ENCODE measurements at regions not wholly inside any gene's neighbourhood (a gene's known extent, or its start where the extent isn't known, plus 50 kb on each side); places are given as distances from the start of the nearest gene placed in this dataset.
"Not testable (repeated sequence)": the region's sequence is repeated elsewhere in the genome, so short reads cannot be mapped to it uniquely, and the experiment has no call there.

DNA sequence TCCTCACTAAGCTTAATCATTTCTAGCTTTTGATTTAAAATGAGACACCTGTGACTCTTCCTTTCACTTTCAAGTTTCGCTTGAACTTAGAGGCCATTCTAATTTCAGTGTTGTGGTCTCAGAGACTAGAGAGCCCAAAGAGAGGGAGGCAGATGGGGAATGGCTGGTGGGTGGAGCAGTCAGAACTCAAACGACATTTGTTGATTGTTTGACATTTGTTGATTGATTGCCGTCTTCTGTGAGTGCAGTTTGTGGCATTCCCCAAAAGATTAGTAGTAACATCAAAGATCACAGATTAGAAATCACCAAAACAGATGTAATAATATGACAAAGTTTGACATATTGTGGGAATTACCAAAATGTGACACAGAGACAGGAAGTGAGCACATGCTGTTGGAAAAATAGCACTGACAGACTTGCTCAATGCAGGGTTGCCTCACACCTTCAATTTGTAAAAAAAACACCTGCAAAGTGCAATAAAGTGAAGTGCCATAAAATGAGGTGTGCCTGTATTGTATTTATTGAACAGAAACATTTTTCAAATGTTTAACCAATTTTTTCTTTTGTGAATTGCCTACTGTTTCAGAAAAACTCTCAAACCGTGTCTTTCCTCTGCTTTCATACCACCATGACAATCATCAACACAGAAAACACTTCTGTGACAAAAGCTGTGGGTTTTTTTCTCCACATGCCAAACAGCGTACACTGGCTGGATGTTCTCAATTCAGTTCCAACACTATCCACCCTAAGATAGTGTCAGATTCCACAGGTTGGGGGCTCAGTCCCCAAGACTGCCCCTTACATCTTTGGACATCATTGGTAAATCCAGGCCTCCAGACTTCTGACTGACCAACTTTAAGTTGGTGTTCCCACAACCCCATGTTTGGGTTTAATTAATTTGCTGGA is 376.3 kb upstream of the RGS6 start:
- DNase-seq (ENCODE audit: low spot score): no peak
- FAIRE-seq: no peak

DNA sequence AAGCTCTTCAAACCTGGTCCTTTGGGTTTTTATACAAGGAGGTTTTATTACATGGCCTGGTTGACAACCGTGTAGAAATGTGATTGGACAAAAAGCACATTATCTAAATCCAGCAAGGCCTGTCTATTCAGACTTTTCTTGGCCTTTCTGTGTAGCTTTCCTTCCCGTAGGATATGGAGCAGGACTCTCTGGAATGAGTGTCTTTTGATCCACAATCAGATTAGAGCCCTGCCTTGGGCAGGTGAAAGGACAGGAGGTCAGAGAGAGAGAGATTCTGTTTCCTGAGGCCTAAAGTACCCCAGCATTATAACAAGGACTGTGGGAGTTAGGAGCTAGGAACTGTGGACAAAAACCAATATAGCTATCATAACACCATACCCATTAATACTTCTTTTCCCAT is 375.5 kb upstream of the RGS6 start:
- DNase-seq (ENCODE audit: low spot score) (no peak), FAIRE-seq (no peak)

DNA sequence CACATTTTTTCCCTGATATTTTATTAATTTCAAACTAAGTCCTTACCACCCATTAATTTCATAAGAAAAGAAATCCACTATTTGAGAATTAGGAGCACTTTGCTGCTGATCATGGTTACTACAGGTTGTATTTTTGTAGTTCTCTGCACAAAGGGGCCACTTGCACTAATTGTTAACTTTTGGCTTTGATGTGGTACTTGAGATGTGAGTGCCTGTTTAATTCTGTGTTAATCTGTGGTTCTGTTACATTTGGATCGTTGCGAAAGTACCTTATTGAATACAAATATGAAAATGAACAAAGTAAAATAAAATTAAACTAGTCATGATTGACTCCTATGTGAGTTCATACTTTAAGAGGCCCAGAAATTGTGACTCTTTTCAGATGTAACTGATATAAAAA is 374.9 kb upstream of the RGS6 start:
- FAIRE-seq (no peak), DNase-seq (ENCODE audit: low spot score) (no peak)

DNA sequence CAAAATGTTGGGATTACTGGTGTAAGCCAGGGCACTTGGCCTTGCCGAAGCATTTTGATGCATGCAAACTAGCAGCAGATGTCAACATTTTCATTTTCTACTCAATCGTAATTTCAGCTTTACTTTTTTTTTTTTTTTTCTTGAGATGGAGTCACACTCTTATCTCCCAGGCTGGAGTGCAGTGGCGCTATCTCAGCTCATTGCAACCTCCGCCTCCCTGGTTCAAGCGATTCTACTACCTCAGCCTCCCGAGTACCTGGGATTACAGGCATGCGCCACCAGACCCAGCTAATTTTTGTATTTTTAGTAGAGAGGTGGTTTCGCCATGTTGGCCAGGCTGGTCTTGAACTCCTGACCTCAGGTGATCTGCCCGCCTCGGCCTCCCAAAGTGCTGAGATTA is 373.3 kb upstream of the RGS6 start:
- not testable (repeated sequence) for FAIRE-seq; DNase-seq (ENCODE audit: low spot score)

DNA sequence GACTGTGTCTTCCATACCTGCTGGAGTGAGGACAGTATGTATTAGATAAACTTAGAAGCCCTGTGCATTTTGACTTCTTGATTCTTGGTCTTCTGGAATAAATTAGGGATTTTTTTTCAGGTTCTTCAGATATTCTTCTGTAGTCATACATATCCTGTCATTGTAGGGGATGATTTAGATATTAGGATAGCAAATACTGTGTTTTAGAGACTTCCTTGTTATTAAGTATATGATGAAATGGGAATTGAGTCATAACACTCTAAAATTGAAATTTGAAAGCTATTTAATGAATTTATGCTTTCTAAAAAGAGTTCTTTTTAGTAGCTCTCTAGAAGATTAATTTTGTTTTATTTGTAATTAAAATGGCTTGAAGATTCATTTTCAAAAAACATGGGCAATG is 371.5 kb upstream of the RGS6 start:
- FAIRE-seq: no peak

DNA sequence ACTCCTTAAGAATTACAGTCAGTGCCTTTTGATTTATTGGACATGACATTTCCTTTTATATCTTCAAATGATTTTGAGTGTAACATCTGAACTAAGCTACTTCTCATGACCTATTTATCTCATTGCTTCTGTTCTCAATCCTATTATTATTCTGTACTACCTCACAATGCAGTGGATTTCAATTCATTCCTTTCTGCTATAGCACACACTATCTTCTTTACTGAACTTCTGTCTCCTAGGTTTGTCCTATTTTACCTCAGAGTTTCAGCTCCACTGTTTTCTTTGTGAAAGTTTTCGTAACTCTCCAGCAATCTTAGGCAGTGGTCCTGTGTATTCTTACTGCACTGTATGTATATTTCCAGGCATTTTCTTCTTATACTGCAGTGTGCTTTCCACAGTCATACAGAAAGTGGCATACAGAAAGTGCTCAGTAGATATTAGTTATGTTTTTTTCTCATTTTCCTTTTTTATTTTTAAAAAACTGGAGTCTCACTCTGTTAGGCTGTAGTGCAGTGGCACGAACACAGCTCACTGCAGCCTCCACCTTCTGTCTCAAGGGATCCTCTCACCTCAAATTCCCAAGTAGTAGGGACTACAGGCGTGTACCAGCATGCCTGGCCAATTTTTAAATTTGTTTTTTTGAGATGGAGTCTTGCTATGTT is 368.6 kb upstream of the RGS6 start:
- no peak for DNase-seq (ENCODE audit: low spot score)
- no peak for FAIRE-seq

More for the DNA sequence above, 371.5 kb upstream of the RGS6 start:
- no peak for DNase-seq (ENCODE audit: low spot score)

DNA sequence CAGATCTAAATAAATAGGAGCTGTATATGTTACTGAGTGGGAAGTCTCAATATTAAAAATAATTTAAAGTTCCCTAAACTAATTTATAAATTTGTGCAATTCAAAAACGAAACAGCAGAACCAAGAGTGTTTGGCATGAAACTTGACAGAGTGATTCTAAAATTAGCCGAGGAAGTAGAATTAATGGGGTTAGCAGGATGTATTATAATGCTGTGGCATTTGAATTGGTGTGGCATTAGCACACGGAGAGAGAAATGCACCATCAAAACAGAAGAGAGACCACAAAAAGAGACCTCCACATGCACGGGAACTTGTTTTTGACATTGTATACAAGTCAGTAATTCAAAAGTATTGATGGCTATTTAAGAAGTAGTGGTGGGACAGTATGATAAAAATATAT is 366.0 kb upstream of the RGS6 start:
- no peak for DNase-seq (ENCODE audit: low spot score)
- FAIRE-seq: no peak

DNA sequence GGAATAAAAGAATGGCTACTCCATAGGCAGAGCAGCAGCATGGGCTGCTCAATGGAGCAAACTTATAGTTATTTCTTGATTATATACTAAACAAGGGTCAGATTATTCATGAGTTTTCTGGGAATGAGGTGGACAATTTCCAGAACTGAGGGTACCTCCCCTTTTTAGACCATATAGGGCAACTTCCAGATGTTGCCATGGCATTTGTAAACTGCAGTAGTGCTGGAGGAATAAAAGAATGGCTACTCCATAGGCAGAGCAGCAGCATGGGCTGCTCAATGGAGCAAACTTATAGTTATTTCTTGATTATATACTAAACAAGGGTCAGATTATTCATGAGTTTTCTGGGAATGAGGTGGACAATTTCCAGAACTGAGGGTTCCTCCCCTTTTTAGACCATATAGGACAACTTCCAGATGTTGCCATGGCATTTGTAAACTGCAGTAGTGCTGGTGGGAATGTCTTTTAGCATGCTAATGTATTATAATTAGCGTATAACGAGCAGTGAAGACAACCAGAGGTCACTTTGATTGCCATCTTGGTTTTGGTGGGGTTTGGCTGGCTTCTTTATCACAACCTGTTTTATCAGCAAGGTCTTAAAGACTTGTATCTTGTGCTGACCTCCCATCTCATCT is 364.6 kb upstream of the RGS6 start:
- FAIRE-seq; DNase-seq (ENCODE audit: low spot score): not testable (repeated sequence)

DNA sequence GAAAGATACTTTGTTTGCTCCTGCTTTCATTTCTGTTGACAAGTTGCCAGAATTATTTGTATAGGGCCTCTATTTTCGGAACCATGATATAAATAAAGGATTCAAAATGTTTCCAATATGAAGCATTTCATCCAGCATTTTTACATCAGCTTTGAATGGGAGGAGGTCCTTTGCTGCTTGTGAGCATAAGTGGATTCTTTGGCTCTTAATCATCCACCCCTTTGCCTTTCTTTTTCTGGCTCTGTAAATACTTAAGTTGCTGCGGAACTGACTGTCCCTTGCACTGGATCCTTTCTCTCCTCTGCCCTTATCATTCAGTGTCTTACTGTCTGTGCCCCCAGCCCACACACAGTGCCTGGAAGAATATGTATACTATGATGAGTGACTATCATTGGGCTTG is 357.3 kb upstream of the RGS6 start:
- no peak for DNase-seq (ENCODE audit: low spot score)

DNA sequence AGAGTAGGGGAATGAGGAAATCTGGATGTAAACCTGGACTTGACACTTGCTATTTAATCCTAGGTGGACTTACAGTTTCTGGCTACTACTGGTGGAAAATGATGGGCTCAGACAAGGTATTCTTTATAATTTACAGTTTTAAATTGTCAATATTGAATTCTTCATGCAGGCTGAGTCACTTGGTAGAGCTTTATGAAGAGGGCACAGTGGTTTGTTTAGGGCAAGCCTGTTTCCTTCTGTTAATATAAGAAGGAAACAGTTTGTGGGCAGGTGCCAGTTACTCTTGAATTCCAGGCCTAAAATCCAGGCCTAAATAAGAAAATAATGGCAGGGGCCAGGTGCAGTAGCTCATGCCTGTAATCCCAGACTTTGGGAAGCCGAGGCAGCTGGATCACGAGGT is 355.8 kb upstream of the RGS6 start:
- DNase-seq (ENCODE audit: low spot score) (no peak), FAIRE-seq (no peak)

More for the DNA sequence above, 357.3 kb upstream of the RGS6 start:
- no peak for FAIRE-seq

DNA sequence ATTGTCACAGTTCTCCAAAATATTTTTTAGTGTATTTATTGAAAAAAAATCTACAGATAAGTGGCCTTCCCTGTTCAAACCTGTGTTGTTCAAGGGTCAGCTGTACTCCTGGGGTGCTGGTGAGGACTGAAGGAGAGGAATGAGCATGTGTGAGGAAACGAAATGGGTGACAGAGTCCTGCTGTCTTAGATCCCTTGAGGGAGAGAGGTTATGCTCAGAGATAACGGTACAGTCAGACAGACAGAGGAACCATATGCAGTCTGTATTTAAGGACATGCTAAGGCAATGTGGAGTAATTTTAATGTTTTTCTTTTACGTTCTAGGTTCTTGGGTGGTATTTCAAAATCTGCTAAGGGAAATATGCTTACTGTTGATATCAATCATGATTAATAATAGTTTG is 352.9 kb upstream of the RGS6 start:
- FAIRE-seq: no peak

DNA sequence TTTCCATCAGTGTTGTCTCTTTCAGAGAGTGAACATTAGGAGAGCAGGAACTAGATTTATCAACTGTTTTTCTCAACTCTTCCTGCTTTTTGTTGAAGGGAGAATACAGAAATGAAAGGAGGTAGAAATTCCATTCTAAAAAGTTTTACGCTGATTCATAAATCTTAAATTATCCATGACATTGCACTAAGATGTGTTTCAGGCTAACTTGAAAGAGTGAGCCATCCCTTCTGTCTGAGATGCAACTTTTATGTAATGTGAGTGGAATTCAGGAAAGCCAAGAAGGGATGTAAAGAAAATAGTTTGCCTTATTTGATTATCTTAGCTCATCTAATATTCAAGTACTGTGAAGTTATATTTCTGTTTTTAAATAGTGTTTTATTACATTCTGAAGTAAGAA is 349.5 kb upstream of the RGS6 start:
- FAIRE-seq (no peak), DNase-seq (ENCODE audit: low spot score) (no peak)

More for the DNA sequence above, 352.9 kb upstream of the RGS6 start:
- no peak for DNase-seq (ENCODE audit: low spot score)

DNA sequence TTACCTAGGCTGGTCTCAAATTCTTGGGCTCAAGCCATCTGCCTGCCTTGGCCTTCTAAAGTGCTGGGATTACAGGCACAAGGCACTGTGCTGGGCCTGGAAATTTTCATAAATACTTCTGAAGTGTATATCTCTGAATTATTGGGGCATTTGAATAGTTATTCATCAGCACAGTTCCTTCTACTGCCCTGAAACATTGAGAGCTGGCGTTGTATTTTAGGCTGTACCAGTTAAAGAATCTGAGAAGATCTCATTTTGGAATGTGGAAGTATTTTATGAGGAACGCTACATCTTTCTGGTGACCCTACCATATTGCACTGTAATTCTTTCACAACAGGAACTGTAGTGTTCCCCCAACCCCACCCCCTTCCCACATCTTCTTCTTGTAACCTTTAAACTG is 349.0 kb upstream of the RGS6 start:
- FAIRE-seq: no peak
- DNase-seq (ENCODE audit: low spot score): no peak

DNA sequence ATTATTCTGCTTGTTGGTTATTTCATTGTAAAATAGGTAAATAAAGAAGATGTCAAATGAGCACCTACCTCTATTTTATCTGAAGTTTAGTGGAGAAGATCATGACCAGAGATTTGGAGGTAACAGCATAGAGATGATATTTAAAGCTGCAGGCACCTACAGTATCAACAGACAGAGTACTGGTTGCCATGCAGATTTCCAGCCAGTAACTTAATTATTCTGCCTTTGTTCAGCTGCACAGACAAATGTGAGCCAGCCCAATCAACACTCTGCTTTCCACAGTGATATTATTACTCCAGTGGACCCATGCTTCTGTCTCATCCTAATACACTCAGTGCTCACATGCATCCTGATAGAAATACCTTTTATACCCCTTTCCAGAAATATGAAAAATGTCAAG is 348.5 kb upstream of the RGS6 start:
- no peak for FAIRE-seq
- no peak for DNase-seq (ENCODE audit: low spot score)

DNA sequence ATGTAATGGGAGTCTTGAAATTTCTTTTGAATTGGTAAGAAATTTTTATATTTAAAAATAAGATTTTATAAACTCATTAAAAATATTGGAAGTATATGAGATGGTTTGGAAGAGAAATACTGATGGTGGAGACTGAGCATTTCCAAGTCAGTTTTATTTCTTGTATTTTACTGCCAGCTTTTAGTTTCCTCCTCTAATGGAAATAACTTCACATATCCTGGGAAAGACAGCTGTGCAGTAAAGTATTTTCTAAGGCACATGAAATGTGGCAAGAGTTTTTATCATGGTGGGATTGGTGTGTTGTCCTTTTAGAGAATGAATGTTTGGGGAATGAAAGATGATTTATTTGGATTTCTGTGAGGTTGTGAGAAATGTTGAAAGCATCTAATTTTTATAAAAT is 346.9 kb upstream of the RGS6 start:
- DNase-seq (ENCODE audit: low spot score) (no peak), FAIRE-seq (no peak)

DNA sequence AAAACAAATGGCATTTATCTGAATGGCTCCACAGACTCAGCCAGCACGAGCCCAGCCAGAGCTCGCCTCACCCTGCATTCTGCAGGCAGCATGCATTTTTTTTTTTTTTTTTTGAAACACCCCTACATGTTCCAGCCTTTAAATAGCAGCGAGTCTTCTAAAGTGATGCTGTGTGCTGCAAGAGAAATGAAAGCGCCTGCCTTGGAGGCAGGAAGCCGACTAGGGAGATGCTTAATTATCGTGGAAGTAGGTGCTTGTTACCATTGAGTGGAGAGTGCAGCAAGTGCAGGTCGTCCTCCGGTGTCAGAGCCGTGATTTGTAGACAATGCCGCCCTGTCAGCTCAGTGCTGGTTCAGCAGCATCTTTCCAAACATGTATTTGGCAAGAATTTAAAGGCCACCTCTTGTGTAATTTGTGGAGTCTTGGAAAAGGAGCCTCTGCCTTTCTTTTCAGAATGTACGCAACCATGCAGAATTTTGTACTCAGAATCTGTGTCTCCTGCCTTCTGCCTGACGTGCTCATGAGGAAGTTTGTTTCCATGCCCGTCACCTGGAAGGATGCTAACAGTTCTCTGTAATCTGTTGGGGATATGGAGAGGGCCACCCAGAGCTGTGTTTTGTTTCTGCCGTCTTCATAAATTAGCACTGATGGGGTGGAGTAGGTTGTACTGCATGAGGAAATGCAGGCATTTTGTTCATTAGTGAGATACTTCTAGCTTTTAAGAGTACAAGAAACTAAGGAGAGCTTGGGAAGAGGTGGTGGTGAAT is 345.9 kb upstream of the RGS6 start:
- DNase-seq (ENCODE audit: low spot score) (no peak), FAIRE-seq (no peak)

DNA sequence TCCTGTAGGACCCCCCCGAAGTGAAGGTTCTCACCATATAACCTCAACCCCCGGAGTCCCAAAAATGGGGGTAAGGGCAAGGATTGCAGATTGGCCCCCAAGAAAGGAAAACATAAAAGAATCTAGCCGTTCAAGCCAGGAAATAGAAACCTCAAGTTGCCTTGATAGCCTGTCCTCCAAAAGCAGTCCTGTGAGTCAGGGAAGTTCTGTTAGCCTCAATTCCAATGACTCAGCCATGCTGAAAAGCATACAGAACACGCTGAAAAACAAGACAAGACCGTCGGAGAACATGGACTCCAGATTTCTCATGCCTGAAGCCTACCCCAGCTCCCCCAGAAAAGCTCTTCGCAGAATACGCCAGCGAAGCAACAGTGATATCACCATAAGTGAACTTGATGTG is 344.2 kb upstream of the RGS6 start:
- DNase-seq (ENCODE audit: low spot score): no peak

DNA sequence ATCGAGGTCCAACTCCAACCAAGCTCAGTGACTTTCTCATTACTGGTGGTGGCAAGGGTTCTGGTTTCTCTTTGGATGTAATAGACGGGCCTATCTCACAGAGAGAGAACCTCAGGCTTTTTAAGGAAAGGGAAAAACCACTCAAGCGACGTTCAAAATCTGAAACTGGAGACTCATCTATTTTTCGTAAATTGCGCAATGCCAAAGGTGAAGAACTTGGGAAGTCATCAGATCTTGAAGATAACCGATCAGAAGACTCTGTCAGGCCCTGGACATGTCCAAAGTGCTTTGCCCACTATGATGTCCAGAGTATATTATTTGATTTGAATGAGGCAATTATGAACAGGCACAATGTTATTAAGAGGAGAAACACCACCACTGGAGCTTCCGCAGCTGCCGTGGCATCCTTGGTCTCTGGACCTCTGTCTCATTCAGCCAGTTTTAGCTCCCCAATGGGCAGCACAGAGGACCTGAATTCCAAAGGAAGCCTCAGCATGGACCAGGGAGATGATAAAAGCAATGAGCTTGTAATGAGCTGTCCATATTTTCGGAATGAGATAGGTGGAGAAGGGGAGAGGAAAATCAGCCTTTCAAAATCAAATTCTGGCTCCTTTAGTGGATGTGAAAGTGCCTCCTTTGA is 343.5 kb upstream of the RGS6 start:
- FAIRE-seq (no peak), DNase-seq (ENCODE audit: low spot score) (no peak)

More for the DNA sequence above, 344.2 kb upstream of the RGS6 start:
- FAIRE-seq: no peak

DNA sequence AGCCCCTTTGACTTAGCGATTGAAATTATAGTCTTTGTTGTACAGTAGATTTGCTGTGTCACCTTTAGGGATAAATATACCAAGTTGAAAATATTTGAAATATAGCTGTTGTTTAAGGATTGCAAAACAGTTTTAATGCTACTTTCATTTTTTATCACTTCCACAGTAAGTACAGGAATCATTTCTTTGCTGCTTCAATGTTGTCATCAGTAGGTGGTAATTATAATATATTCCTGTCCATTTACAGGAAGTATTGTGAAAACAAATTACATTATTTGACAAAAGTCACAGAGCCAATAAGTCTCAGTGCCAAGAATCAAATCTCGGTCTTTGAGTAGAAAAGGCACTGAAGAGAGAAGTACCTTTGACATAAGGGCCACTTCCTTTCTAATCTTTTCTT is 342.6 kb upstream of the RGS6 start:
- no peak for DNase-seq (ENCODE audit: low spot score)
- FAIRE-seq: no peak

DNA sequence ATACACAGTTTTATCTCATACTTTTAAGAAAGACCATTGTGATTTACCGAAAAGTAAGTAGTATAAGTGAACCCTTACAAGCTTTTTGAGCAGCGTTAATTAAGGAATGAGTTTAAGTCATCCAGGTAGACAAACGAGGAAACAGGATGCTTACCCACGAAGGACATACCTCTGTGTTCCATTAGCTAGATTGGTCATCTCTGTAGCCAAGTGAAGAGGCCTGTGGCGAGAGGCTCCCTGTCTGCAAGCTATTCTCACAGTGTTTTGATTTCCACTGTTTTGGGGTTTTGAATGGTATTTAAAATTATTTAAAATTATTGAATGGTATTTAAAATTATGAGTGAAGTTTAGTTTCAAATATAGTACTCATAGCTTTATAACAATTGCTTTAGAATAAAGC is 342.1 kb upstream of the RGS6 start:
- DNase-seq (ENCODE audit: low spot score) (no peak), FAIRE-seq (no peak)

DNA sequence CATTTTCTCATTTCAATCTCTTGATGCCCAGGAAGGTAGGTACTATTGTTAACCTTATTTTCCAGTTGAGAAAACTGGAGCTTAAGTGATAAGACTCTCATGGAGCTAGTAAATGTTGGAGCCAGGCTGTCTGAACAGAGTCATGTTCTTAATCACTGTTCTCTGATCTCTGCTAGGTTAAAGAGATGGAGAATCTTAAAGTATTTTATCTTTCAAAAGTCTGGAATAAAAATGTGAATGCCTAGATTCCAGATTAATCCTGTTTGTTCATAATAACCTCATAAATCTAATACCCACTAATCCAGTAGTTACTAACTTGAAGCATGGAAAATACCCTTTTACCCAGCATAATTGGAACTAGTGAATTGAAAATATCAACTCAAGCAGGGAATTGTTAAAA is 341.0 kb upstream of the RGS6 start:
- no peak for DNase-seq (ENCODE audit: low spot score)
- FAIRE-seq: no peak
